GM18511 (cell line): ENCODE measurements at regions not wholly inside any gene's neighbourhood (a gene's known extent, or its start where the extent isn't known, plus 50 kb on each side); places are given as distances from the start of the nearest gene placed in this dataset.

ENCODE experiments used
- ATAC-seq: cut with Tn5 transposase; IDR thresholded peaks from one replicate; pipeline ENCODE4 v1.9.1; 2021; ENCODE audit warnings: mild to moderate bottlenecking, moderate library complexity; ENCODE audit not compliant: unreplicated experiment

GRCh38 chr6:14317387-14317970 is 199.9 kb downstream of the CD83 start:
- ATAC-seq = no peak

GRCh38 chr6:14320332-14320731 is 202.8 kb downstream of the CD83 start:
- no peak for ATAC-seq

DNA sequence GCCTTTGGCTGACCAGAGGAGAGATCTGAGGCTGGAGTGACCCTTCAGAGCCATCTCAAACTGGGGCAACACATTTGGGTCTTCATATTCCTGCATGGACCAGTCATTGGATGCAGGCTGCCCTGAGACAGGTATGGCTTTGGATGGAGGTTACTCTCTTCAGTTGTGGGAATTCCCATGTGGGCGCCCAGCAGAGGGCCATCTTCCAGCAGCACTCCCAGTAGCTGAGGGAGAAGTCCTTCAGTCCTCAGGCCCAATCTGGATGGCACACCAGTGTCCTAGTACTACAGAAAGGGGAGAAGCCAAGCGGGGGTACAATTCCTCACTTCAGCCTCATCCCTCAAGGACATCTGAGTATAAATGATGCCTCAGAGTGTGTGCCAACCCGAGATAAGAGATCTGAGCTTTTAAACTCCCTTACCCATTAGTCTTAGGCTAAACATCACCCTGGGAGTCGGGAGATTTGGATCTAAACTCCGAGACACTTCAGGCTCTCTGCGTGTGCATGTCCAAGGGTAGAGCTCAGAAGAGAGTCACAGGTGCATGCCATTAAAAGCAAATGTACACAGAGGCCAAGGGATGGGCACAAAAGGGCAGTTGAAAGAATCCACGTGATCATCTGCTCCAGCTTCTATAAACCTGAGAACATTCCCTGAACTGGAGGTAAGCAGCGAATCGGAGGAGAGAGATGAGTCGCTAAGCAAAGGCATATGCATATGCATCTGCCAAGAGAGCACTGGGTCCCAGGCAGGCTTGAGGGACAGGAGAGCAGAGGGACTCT is 204.6 kb downstream of the CD83 start:
- no peak for ATAC-seq

DNA sequence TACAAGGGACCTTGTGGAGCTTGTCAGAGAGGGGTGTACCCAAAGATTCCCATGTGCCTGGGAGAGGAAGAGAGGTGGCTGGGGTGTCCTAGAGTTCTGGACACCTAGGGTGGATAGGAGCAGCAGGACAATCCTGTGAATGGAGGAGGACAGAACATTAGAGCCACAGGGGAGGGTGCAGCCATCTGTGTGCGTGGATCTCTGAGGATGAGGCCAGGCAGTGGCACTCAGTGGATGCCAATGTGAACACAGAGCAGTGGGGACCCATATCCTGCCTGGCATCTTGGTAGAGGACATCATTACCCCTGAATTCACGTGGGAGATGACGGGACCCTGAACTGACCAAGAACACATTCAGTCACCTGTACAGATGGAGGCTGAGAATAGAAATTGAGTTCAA is 205.3 kb downstream of the CD83 start:
- no peak for ATAC-seq

GRCh38 chr6:14326774-14327173 is 209.2 kb downstream of the CD83 start:
- ATAC-seq = no peak

DNA sequence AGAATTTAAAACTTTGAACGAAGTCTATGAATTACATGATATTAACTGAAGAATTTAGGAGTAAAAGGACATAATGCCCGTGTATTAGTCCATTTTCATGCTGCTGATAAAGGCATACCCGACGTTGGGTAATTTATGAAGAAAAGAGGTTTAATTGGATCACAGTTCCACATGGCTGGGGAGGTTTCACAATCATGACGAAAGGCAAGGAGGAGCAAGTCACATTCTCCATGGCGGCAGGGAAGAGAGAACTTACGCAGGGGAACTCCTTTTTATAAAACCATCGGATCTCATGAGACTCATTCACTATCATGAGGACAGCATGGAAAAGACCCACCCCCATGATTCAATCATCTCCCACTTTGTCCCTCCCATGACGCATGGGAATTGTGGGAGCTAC is 210.6 kb downstream of the CD83 start:
- ATAC-seq = no peak

DNA sequence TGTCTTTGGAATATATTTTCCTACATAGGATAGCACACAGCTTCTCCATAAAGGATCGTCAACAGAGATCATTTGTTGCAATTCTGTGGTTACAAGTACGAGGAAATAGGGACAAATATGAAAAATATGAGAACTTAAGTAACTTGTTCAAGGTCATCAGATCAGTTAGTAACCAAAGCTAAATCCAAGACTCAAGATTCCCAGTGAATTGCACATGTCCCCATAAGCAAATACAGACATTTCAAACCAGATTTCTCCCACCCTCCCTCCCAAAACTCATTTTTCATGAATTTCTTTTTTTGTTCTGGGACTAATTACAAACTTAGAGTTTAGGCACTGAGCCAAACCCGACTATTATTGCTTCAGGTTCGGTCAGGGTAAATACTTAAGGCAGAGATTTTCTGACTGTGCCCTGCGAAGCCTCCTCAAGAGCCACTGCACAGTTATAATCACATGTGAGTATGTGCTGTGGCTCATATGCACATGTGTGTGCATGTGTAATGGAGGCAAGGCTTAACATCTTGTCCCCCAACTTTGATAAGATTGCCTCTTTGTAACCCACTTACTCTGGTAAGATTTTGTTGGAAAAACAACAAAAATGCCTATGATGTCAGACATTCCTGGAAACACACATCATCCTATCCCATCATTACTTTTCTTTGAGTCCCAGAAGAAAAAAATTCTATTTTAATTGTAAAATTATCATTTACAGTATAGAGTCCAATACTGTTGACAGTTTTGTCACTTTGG is 216.2 kb downstream of the CD83 start:
- ATAC-seq = no peak

- ATAC-seq = no peak
These were observed 217.5 kb downstream of the CD83 start for GRCh38 chr6:14335071-14335470.

GRCh38 chr6:14337152-14337551 is 219.6 kb downstream of the CD83 start:
- no peak for ATAC-seq

GRCh38 chr6:14339172-14339571 is 221.6 kb downstream of the CD83 start:
- no peak for ATAC-seq

DNA sequence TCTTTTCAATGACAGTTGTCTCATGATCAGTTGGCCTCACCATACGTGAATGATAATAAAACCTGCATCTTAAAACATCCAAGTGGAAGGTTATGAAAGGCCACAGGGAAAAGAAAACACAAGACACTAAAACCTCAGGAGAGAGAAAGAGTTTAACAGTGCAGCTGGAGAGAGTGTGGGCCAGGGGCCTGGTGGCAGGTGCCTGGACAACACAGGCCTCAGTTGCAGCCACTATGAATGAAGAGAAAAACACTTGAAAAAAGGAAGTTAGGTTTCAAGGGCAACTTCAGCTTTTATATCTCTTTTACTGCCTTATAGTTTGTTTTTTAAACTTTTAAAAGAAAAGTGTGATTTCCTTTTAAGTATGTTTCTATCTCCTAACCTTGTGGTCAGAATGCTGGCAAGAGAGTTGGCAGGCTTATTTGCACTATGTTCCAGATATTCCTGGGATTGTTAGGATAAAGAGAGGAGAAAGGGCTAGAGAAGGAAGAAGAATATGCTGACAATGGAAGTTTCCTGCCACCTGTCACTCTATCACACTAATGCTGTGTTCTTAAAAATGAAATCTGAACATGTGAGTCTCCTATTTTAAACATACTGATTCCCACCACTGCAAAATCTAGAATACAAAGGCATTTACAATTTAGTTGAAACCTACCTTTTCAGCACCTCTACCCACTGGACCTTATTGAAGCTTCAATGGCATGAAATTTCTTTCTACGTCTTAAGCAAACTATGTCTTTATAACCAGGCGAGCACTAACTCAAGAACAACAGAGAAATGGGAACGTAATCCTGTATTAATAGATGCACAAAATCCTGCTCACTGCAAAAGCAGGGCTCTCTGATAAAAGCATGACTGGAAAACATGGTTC is 222.4 kb downstream of the CD83 start:
- no peak for ATAC-seq

DNA sequence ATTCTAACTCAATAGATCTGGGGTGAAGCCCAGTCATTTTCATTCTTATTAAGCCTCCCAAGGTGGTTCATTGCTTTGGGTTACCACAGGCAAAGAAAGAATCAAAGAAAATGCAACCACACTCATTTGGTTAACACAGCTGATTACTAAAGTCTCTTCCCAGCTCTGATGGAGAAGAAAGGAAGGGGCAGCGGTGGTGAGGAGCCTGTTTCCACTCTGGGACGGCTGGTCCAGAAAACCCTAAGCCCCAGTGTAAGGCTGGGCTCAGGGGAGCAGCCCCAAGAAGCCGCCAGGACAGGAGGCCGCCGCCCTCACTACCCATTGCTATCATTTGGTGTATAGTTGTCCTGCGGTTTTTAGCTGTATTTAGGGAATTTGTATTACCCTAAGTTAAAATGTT is 226.9 kb downstream of the CD83 start:
- ATAC-seq = no peak

- ATAC-seq = no peak
These were observed 230.8 kb downstream of the CD83 start for GRCh38 chr6:14348389-14348788.

- ATAC-seq = no peak
These were observed 231.9 kb downstream of the CD83 start for GRCh38 chr6:14349507-14349906.

GRCh38 chr6:14350210-14350609 is 232.6 kb downstream of the CD83 start:
- ATAC-seq = no peak

DNA sequence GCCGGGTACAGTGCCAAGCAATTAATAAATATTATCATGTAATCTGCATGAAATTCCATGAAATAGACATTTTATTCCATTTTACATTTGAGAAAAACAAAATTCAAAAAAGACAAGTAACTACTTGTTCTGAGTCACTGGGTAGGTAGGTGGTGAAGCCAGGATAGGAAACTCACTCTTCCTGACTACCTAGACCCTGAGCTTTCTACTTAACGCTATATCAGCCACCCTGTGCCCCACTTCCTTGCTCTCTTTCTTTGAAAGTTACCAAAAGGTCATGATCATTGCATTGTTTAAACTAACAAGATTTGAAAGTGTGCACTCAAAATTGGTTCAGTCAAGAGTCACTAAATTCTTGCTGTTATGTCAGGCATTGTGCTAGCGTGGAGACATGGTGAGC is 235.7 kb downstream of the CD83 start:
- ATAC-seq = no peak

DNA sequence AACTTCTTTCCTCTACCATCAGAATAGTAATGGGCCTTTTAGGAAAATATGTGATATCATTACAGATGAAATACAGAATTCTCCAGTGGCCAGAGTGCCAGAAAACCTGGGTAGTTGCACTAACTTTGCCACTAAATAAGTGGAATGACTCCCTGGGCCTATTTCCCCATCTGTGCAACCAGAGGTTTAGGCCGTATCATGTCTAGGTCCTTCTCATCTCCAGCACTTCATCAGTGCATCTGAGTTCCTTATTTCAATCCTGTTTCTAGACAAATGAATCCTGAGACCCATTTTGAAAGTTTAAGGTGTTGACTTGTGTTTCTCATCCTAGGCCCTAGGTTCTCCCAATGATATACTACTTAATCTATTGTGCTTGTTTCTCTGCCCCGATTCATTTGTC is 236.2 kb downstream of the CD83 start:
- no peak for ATAC-seq

GRCh38 chr6:14354919-14355572 is 237.5 kb downstream of the CD83 start:
- no peak for ATAC-seq

- no peak for ATAC-seq
These were observed 241.9 kb downstream of the CD83 start for GRCh38 chr6:14359438-14359837.

- ATAC-seq = no peak
These were observed 243.0 kb downstream of the CD83 start for GRCh38 chr6:14360565-14360964.

GRCh38 chr6:14361297-14361696 is 243.7 kb downstream of the CD83 start:
- no peak for ATAC-seq
